ENCODE measurements at regions not wholly inside any gene's neighbourhood (a gene's known extent, or its start where the extent isn't known, plus 50 kb on each side); places are given as distances from the start of the nearest gene placed in this dataset.

DNA sequence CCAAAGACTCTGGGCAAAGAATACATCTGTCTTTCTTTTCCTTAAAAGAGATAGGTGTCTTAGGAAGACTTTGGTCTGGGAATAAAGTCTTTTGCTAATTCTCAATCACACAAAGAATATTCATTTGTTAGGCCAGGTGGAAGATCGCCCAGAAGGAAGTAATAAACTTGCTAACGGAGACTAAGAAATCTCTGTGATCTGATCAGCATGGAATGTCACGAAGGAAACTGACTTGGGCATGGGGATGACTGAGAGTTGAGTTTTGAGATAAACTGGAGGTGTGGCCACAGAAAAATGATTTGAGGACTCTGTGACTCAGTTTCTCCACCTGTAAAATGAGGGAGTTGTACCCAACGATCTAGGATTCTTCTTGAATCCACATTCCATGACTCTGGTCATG, 161.1 kb upstream of the SVIL start:
- WGBS (ENCODE audit: insufficient coverage) = 96% methylated on average over 3 of the region's 4 CpGs
- Mint-ChIP-seq H3K36me3 (peaks cover 0 to 1% of the 10 kb centered on the region in 2 donors), H3K9me3 (peaks cover 0 to 6% (median 0%) of the 10 kb centered on the region in 7 donors)

DNA sequence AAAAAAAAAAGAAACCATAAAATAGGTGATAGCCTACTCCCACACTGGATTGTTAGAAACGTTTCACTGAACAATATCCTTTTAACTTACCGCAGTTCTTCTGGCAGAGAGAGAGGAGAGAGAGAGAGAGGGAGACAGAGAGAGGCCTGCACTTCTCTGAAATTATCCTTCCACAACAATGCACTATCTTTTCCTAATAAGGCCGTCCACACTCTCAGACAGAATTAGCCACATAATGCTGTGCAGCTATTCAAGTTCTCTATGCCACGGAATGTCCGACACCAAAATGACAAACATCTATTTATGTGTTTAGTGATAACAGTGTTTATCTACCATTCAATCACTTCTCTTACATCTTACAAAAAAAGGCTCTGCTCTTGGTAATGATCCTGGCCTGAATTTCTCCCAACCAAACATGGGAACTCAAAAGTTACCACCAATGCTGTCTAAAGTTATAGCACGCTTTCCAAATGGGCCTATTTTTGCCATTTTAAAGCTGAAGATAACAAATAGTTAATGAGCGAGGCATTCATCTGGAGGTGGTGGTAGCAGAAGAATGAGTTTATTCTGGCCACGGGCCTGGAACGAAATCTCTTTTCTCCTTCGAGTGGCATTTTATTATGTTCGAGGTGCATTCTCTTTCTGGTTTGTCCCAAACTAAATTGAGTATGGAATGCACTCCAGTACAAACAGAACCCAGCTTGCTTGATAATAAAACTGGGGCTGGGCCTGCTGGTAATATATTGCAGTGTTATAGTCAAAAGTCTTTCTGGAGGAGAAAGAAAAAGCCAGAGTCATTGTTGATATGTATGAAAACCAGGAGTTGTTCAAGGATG, 160.2 kb upstream of the SVIL start:
- H3K36me3 Mint-ChIP-seq = no peaks in the 10 kb centered on the region
- H3K4me1 ChIP-seq (ENCODE audit: control insufficient read depth in 1 of 2, insufficient read depth in 2 of 2, low read length in 2 of 2) = no peaks in the 10 kb centered on the region
- no peaks in the 10 kb centered on the region for H3K9me3 ChIP-seq (replicated peaks in 1 of 2; ENCODE audit: control insufficient read depth in 1 of 2, insufficient read depth in 1 of 2, low read length in 2 of 2)
- H3K9me3 Mint-ChIP-seq = peaks cover 0 to 6% (median 0%) of the 10 kb centered on the region in 7 donors
- intact Hi-C loops (cut with micrococcal nuclease) = no loop called here
- no peak overlapping the region for H3K4me3 ChIP-seq (replicated peaks in 1 of 3; ENCODE audit: low read depth in 2 of 3, low read length in 3 of 3)
- no peak overlapping the region for H3K4me2 ChIP-seq (replicated peaks; ENCODE audit: extremely low read depth, low read length, poor library complexity, severe bottlenecking)
- H3K27me3 Mint-ChIP-seq (ENCODE audit: low read depth in 3 of 3) = peaks cover 0 to 5% (median 2%) of the 10 kb centered on the region in 3 donors
- H3K9ac ChIP-seq (ENCODE audit: insufficient read depth, low read length, poor library complexity, severe bottlenecking) = no peak overlapping the region
- no peaks in the 10 kb centered on the region for H3K36me3 ChIP-seq (replicated peaks in 1 of 2; ENCODE audit: control insufficient read depth in 1 of 2, insufficient read depth in 2 of 2, low read length in 2 of 2)
- H2AFZ ChIP-seq (ENCODE audit: insufficient read depth, low read depth, low read length, poor library complexity, severe bottlenecking) = no peak overlapping the region
- H3K4me3 Mint-ChIP-seq = no peak overlapping the region
- H4K20me1 ChIP-seq (ENCODE audit: insufficient read depth, low read length) = no peaks in the 10 kb centered on the region
- H3K4me1 Mint-ChIP-seq = no peaks in the 10 kb centered on the region
- H3K27me3 ChIP-seq (ENCODE audit: control insufficient read depth in 2 of 2, insufficient read depth in 2 of 2, low read length in 2 of 2) = no peaks in the 10 kb centered on the region
- H3K27ac Mint-ChIP-seq = no peak overlapping the region
- no peaks in the 10 kb centered on the region for H3K79me2 ChIP-seq (ENCODE audit: insufficient read depth, low read length)
- TF ChIP-seq, protein P1, sequence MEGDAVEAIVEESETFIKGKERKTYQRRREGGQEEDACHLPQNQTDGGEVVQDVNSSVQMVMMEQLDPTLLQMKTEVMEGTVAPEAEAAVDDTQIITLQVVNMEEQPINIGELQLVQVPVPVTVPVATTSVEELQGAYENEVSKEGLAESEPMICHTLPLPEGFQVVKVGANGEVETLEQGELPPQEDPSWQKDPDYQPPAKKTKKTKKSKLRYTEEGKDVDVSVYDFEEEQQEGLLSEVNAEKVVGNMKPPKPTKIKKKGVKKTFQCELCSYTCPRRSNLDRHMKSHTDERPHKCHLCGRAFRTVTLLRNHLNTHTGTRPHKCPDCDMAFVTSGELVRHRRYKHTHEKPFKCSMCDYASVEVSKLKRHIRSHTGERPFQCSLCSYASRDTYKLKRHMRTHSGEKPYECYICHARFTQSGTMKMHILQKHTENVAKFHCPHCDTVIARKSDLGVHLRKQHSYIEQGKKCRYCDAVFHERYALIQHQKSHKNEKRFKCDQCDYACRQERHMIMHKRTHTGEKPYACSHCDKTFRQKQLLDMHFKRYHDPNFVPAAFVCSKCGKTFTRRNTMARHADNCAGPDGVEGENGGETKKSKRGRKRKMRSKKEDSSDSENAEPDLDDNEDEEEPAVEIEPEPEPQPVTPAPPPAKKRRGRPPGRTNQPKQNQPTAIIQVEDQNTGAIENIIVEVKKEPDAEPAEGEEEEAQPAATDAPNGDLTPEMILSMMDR (IDR thresholded peaks at IDR 0.05) = no peak
- WGBS (ENCODE audit: insufficient coverage) = 100% methylated on average over 6 of the region's 11 CpGs
- DNase-seq = no peak
- no peak overlapping the region for H3K27ac ChIP-seq (ENCODE audit: low read depth in 1 of 2, low read length in 2 of 2)

More for the DNA sequence above, 161.1 kb upstream of the SVIL start:
- peaks cover 0 to 5% (median 2%) of the 10 kb centered on the region in 3 donors for H3K27me3 Mint-ChIP-seq (ENCODE audit: low read depth in 3 of 3)
- H2AFZ ChIP-seq (ENCODE audit: insufficient read depth, low read depth, low read length, poor library complexity, severe bottlenecking) = no peak overlapping the region
- intact Hi-C loops (cut with micrococcal nuclease) = no loop called here
- no peak overlapping the region for H3K27ac Mint-ChIP-seq
- no peaks in the 10 kb centered on the region for H3K79me2 ChIP-seq (ENCODE audit: insufficient read depth, low read length)
- no peak overlapping the region for H3K27ac ChIP-seq (ENCODE audit: low read depth in 1 of 2, low read length in 2 of 2)
- no peak overlapping the region for H3K4me2 ChIP-seq (replicated peaks; ENCODE audit: extremely low read depth, low read length, poor library complexity, severe bottlenecking)
- TF ChIP-seq, protein P1 (IDR thresholded peaks at IDR 0.05) = no peak
- DNase-seq = no peak
- H3K4me1 ChIP-seq (ENCODE audit: control insufficient read depth in 1 of 2, insufficient read depth in 2 of 2, low read length in 2 of 2) = no peaks in the 10 kb centered on the region
- no peak overlapping the region for H3K9ac ChIP-seq (ENCODE audit: insufficient read depth, low read length, poor library complexity, severe bottlenecking)
- no peaks in the 10 kb centered on the region for H3K9me3 ChIP-seq (replicated peaks in 1 of 2; ENCODE audit: control insufficient read depth in 1 of 2, insufficient read depth in 1 of 2, low read length in 2 of 2)
- H3K4me3 ChIP-seq (replicated peaks in 1 of 3; ENCODE audit: low read depth in 2 of 3, low read length in 3 of 3) = no peak overlapping the region
- H3K27me3 ChIP-seq (ENCODE audit: control insufficient read depth in 2 of 2, insufficient read depth in 2 of 2, low read length in 2 of 2) = no peaks in the 10 kb centered on the region
- H3K4me3 Mint-ChIP-seq = no peak overlapping the region
- no peaks in the 10 kb centered on the region for H3K36me3 ChIP-seq (replicated peaks in 1 of 2; ENCODE audit: control insufficient read depth in 1 of 2, insufficient read depth in 2 of 2, low read length in 2 of 2)
- H3K4me1 Mint-ChIP-seq = no peaks in the 10 kb centered on the region
- no peaks in the 10 kb centered on the region for H4K20me1 ChIP-seq (ENCODE audit: insufficient read depth, low read length)

Data from CD14-positive monocyte (primary cell).